Neural progenitor cell (in vitro differentiated cells): ENCODE measurements at regions not wholly inside any gene's neighbourhood (a gene's known extent, or its start where the extent isn't known, plus 50 kb on each side); places are given as distances from the start of the nearest gene placed in this dataset.

ENCODE experiments used
- EZH2 ChIP-seq: fragments of 200-600 bp; sonication (generic); IDR thresholded peaks from 2 replicates; pipeline ENCODE4 v1.6.1; 2017; ENCODE audit warnings: antibody characterized with exemption, mild to moderate bottlenecking, moderate library complexity
- TF ChIP-seq, protein P1 (sequence below): fragments of 200-600 bp; sonication (generic); IDR thresholded peaks from 2 replicates; pipeline ENCODE4 v1.5.1; 2017; ENCODE audit warnings: antibody characterized with exemption, mild to moderate bottlenecking

DNA sequence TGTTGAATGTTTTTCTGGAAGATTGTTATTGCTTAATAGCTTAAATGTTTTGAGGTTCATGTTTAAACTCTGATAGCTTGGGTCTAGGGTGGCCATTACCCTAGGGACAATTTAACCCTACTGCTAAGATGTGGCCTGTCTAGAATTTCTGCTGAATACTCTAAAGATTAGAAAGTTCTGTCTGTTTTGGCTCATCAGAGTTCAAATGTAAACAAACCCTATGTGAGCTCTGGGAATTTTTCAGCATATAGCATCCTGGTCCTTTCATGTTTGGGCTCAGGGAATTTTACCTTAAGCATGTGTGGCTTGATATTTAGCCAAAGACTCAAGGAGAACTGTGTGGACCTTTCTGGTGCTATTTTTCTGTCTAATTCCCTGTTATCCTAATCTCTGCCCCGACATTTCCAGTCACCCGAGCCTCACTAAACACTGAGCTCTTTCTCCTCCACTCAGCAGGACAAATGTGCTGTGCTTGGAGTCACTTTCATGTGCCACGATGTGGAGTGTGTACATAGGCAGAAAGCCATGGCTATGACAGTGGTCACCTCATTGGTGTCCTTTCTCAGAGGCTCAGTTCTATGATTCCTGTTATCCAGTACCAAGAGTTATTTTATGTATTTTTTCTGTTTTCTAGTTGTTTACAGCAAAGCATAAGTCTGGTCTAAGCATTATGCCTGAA lies 492.5 kb upstream of the SPHKAP start:
- TF ChIP-seq, protein P1, sequence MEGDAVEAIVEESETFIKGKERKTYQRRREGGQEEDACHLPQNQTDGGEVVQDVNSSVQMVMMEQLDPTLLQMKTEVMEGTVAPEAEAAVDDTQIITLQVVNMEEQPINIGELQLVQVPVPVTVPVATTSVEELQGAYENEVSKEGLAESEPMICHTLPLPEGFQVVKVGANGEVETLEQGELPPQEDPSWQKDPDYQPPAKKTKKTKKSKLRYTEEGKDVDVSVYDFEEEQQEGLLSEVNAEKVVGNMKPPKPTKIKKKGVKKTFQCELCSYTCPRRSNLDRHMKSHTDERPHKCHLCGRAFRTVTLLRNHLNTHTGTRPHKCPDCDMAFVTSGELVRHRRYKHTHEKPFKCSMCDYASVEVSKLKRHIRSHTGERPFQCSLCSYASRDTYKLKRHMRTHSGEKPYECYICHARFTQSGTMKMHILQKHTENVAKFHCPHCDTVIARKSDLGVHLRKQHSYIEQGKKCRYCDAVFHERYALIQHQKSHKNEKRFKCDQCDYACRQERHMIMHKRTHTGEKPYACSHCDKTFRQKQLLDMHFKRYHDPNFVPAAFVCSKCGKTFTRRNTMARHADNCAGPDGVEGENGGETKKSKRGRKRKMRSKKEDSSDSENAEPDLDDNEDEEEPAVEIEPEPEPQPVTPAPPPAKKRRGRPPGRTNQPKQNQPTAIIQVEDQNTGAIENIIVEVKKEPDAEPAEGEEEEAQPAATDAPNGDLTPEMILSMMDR: no peak
- no peak for TF ChIP-seq EZH2
